ENCODE measurements at regions not wholly inside any gene's neighbourhood (a gene's known extent, or its start where the extent isn't known, plus 50 kb on each side); places are given as distances from the start of the nearest gene placed in this dataset.

DNA sequence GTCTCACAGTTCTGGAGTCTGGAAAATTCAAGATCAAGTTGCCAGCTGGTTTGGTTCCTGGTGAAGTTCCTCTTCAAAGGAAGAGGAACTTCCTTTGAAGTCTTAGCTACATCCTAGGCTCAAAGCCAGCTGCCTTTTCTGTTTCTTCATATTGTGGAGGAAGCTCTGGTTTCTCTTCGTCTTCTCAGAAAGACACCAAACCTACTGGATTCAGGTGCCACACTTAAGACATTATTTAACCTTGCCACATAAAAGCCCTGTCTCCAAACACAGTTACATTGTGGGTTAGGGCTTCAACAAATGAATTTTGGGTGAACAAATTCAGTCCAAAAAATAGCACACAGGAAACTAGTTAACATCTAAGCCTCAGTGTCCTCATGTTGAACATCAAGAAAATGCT, 1019.8 kb downstream of the GALC start:
- peaks cover 14% of the 10 kb centered on the region for H3K9me3 Mint-ChIP-seq
- no peaks in the 10 kb centered on the region for H3K36me3 Mint-ChIP-seq
- Histone ChIP-seq H3K4me3 (no peak overlapping the region), H4K20me1 (ENCODE audit: low read depth) (no peaks in the 10 kb centered on the region), H3K27me3 (no peaks in the 10 kb centered on the region), H3K79me2 (ENCODE audit: low read depth) (no peaks in the 10 kb centered on the region), H2AFZ (replicated peaks) (no peak overlapping the region), H3F3A (ENCODE audit: low read depth) (no peaks in the 10 kb centered on the region), H3K4me1 (no peaks in the 10 kb centered on the region), H3K27ac (no peak overlapping the region), H3K9me3 (ENCODE audit: low read depth) (no peaks in the 10 kb centered on the region), H3K4me2 (no peak overlapping the region), H3K36me3 (no peaks in the 10 kb centered on the region), H3K9ac (no peak overlapping the region)
- H3K4me1 Mint-ChIP-seq = no peaks in the 10 kb centered on the region
- no peak for TF ChIP-seq EZH2 (IDR thresholded peaks at IDR 0.05)
- TF ChIP-seq, protein P1, sequence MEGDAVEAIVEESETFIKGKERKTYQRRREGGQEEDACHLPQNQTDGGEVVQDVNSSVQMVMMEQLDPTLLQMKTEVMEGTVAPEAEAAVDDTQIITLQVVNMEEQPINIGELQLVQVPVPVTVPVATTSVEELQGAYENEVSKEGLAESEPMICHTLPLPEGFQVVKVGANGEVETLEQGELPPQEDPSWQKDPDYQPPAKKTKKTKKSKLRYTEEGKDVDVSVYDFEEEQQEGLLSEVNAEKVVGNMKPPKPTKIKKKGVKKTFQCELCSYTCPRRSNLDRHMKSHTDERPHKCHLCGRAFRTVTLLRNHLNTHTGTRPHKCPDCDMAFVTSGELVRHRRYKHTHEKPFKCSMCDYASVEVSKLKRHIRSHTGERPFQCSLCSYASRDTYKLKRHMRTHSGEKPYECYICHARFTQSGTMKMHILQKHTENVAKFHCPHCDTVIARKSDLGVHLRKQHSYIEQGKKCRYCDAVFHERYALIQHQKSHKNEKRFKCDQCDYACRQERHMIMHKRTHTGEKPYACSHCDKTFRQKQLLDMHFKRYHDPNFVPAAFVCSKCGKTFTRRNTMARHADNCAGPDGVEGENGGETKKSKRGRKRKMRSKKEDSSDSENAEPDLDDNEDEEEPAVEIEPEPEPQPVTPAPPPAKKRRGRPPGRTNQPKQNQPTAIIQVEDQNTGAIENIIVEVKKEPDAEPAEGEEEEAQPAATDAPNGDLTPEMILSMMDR (IDR thresholded peaks at IDR 0.05) = no peak
- TF ChIP-seq EZH2phosphoT487 (IDR thresholded peaks at IDR 0.05) = no peak
- H3K4me3 Mint-ChIP-seq = no peak overlapping the region
- no peak for DNase-seq (ENCODE audit: low spot score)
- no peak overlapping the region for H3K27ac Mint-ChIP-seq
- H3K27me3 Mint-ChIP-seq (ENCODE audit: insufficient read depth, low read depth) = no peaks in the 10 kb centered on the region

DNA sequence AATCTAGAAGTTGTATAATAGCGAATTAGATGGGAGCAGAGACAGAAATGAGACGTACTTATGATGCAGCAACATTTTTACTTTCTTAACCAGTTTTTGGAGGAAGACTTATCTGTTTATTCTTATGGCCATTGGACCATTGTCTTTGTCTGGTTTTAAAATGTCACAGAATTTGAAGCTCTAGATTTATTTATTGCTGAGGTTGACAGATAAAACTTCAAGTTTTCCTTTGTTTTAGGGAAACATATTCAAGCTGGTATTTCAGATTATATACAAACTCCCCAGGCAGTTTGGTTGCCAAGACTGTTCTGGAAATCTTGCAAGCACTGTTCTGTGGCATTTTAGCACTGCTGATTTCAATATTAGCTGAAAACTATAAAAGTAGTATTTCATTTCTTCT, 1021.7 kb downstream of the GALC start:
- H3F3A ChIP-seq (ENCODE audit: low read depth) = no peaks in the 10 kb centered on the region
- peaks cover 16% of the 10 kb centered on the region for H3K9me3 Mint-ChIP-seq
- no peak overlapping the region for H3K9ac ChIP-seq
- no peak overlapping the region for H3K4me3 Mint-ChIP-seq
- H3K27ac ChIP-seq = no peak overlapping the region
- DNase-seq (ENCODE audit: low spot score) = no peak
- no peak overlapping the region for H2AFZ ChIP-seq (replicated peaks)
- H3K9me3 ChIP-seq (ENCODE audit: low read depth) = no peaks in the 10 kb centered on the region
- no peak overlapping the region for H3K4me3 ChIP-seq
- no peaks in the 10 kb centered on the region for H3K27me3 Mint-ChIP-seq (ENCODE audit: insufficient read depth, low read depth)
- H3K27me3 ChIP-seq = no peaks in the 10 kb centered on the region
- H3K36me3 Mint-ChIP-seq = no peaks in the 10 kb centered on the region
- H3K36me3 ChIP-seq = no peaks in the 10 kb centered on the region
- H3K4me2 ChIP-seq = no peak overlapping the region
- H3K27ac Mint-ChIP-seq = no peak overlapping the region
- H3K79me2 ChIP-seq (ENCODE audit: low read depth) = no peaks in the 10 kb centered on the region
- H3K4me1 Mint-ChIP-seq = no peaks in the 10 kb centered on the region
- no peak for TF ChIP-seq EZH2 (IDR thresholded peaks at IDR 0.05)
- TF ChIP-seq EZH2phosphoT487 (IDR thresholded peaks at IDR 0.05) = no peak
- TF ChIP-seq, protein P1 (IDR thresholded peaks at IDR 0.05) = no peak
- no peaks in the 10 kb centered on the region for H4K20me1 ChIP-seq (ENCODE audit: low read depth)
- H3K4me1 ChIP-seq = no peaks in the 10 kb centered on the region

DNA sequence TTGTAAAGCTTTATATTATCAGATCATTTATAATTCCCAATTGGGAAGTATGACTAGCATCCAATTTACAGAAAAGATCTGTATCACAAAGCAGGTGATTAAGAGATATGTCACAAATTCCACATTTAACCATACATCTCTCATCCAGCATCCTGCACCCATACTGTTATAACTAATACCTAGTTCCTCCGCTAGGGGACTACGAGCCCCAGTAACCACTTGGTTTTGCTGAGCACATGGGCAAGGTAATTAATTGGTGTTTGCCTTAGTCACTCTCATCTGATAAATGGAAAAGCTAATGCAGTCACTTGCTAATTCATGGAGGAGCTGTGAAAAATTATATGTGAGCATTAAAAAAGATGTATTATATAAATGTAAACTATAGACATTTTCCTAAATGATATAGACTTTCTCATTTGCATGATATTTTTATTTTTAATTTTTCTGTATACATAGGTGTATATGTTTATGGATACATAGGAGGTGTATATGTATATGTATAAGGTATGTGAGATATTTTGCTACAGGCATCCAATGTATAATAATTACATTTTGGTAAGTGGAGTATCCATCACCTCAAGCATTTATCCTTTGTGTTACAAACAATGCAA, 1031.8 kb downstream of the GALC start:
- Mint-ChIP-seq H3K9me3 (peaks cover 12% of the 10 kb centered on the region), H3K27me3 (ENCODE audit: insufficient read depth, low read depth) (no peaks in the 10 kb centered on the region), H3K36me3 (no peaks in the 10 kb centered on the region), H3K4me3 (no peak overlapping the region), H3K27ac (no peak overlapping the region), H3K4me1 (no peaks in the 10 kb centered on the region)
- Histone ChIP-seq H3K9me3 (ENCODE audit: low read depth) (no peaks in the 10 kb centered on the region), H3F3A (ENCODE audit: low read depth) (no peaks in the 10 kb centered on the region), H2AFZ (replicated peaks) (no peak overlapping the region), H3K79me2 (ENCODE audit: low read depth) (no peaks in the 10 kb centered on the region), H3K4me2 (no peak overlapping the region), H4K20me1 (ENCODE audit: low read depth) (no peaks in the 10 kb centered on the region), H3K27me3 (no peaks in the 10 kb centered on the region), H3K4me1 (no peaks in the 10 kb centered on the region), H3K4me3 (no peak overlapping the region), H3K36me3 (no peaks in the 10 kb centered on the region), H3K9ac (no peak overlapping the region), H3K27ac (no peak overlapping the region)
- TF ChIP-seq, protein P1 (IDR thresholded peaks at IDR 0.05) = peak; percentile 72
- TF ChIP-seq EZH2phosphoT487 (IDR thresholded peaks at IDR 0.05) = no peak
- TF ChIP-seq EZH2 (IDR thresholded peaks at IDR 0.05) = no peak
- DNase-seq (ENCODE audit: low spot score) = peak; percentile 52

All from neural progenitor cell (in vitro differentiated cells).